Thyroid gland (tissue), 4 donors: ENCODE measurements at regions not wholly inside any gene's neighbourhood (a gene's known extent, or its start where the extent isn't known, plus 50 kb on each side); places are given as distances from the start of the nearest gene placed in this dataset.

Experiments used
- CTCF ChIP-seq, 6 experiments: fragments of 200-600 bp in 3 of 6; fragments of 450-650 bp in 3 of 6; sonication (generic) in 3 of 6; IDR thresholded peaks; one replicate each; pipeline ENCODE4 v1.5.1; 2016 to 2019; ENCODE audit warnings: antibody characterized with exemption in 6 of 6, mild to moderate bottlenecking in 2 of 6, inconsistent platforms in 1 of 6, moderate library complexity in 1 of 6
- POLR2A ChIP-seq, 2 donors: fragments of 450-650 bp; IDR thresholded peaks; one replicate each; pipeline ENCODE4 v1.6.1; 2017; ENCODE audit warnings: antibody characterized with exemption in 2 of 2, mild to moderate bottlenecking in 2 of 2, moderate library complexity in 1 of 2

DNA sequence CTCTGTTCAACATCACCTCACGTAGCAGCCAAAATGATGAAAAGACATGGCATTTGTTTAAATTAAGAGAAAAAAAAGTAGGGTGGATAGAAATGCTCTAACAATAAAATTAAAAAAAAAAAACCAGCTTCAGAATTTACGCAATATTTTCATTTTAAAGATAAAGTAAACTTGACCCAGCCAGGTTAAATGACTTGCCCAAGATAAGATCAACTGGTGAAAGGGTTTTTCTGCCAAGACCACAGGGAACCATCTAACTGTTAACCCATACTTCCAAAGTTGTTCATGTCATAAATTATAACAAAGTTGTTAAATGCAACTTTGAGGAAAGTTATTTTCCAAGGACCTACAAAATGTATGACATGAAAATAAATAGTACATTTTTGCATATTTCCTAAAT is 129.6 kb upstream of the SOX5 start:
- TF ChIP-seq POLR2A (IDR thresholded peaks at IDR 0.05) (no peak), CTCF (IDR thresholded peaks at IDR 0.05) (no peak)
